Activated effector memory CD4-positive, alpha-beta T cell treated with Interleukin-2 at 50 U/mL for 16 hours (primary cell): ENCODE measurements at regions not wholly inside any gene's neighbourhood (a gene's known extent, or its start where the extent isn't known, plus 50 kb on each side); places are given as distances from the start of the nearest gene placed in this dataset.
"Not testable (repeated sequence)": the region's sequence is repeated elsewhere in the genome, so short reads cannot be mapped to it uniquely, and the experiment has no call there.

Experiments used
- DNase-seq: peaks from one replicate; pipeline ENCODE4 v3.0.0-alpha.2; 2020

DNA sequence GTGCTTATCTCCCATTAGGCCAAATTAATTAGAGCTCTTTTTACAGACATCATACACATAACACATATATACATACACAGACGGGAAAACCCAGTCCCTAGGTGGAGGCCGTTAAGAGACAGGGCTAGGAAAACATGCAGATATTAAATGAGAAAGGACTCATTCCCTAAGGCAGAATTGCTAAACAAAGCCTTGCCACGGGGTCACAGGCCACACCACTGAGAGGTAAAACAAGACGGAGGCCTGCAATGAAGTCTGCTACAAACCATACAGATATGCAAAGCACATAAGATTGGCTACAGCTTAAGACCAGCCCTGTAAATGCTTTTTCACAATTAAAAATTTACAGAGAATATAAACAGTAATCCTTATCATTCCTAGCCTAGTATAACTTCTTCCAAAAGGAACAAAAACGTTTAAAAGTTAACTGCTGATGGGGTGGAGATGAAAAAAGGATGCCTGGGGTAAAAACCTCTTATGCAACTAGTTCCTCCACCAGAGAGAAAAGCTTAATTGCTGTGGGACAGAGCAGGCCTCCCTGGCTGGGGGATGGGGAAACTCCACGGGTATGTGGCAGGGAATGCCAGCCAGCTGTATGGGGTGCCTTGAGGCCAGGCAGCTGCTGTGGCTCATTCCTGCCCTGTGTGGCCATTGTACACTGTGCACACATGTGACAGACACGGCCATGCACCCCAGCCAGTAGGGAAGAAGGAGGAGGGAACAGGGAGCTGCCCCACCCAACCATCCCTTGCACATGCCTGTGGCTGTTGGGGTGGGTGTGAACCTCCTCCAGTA is 481.4 kb upstream of the LMCD1 start:
- DNase-seq = no peak

- DNase-seq = no peak
Observed at GRCh38 chr3:8027954-8028353, 473.7 kb upstream of the LMCD1 start.

DNA sequence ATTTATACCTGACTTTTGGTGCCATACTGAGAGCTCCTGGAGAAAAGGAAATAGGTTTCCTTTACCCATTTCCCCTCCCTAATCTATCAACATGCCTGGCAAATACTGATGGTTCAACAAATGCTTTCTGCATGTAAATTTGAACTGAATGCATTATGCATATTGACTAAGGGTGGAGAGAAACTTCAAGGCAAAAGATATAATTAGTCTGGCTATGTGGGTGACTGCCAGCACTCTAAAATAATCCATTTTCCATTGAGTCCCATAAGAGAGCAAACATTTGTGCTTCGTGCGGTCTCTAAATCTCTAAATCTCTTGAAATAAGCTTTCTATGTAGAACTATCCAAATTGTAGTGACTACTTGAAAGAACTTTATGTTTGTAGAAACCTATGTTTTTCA is 451.3 kb upstream of the LMCD1 start:
- DNase-seq = no peak

DNA sequence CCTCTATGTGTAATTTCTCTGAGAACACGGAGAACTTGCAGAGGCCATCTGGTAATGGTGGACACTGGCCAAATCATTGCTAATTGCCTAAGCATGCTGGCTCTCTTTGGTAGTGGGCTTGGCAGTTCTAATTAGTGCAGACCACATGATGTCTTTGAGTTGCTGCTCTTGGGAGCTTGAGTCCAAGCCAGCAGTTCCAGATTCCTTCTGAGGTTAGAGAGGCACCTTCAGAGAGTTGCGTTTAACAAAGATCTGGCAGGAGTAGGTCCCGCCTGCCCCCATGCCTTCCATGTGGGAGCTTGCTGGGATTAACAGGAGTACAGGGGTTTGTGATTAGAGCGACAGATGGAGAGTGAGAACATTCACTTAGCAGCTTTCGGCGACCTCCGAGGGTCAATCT is 449.0 kb upstream of the LMCD1 start:
- DNase-seq = no peak

DNA sequence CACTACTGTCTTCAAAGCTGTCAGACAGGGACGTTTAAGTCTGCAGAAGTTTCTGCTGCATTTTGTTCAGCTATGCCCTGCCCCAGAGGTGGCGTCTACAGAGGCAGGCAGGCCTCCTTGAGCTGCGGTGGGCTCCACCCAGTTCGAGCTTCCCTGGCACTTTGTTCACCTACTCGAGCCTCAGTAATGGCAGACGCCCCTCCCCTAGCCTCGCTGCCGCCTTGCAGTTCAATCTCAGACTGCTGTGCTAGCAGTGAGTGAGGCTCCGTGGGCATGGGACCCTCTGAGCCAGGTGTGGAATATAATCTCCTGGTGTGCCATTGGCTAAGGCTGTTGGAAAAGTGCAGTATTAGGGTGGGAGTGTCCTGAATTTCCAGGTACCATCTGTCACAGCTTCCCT is 433.5 kb upstream of the LMCD1 start:
- not testable (repeated sequence) for DNase-seq

GRCh38 chr3:8069471-8069870 is 432.2 kb upstream of the LMCD1 start:
- no peak for DNase-seq

DNA sequence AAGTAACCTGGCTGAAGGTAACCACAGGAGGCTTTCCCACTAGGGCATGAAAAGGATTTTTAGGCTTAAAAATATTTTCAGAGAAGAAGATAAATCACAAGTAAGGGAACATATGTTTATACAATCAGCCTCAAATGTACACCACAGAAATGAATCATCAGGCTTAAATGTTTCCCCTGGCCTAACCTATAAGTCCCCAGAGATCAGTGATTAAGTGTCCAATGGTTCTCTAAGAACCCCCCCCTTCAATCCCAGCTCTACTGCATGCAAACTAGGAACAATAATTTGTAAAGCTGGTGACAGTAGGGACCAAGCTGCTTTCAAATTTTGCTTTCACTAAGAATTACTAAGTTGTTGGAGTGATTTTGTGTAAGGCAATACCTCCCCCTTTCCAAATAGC is 431.6 kb upstream of the LMCD1 start:
- DNase-seq = no peak

- not testable (repeated sequence) for DNase-seq
Observed at GRCh38 chr3:8074740-8075139, 426.9 kb upstream of the LMCD1 start.

DNA sequence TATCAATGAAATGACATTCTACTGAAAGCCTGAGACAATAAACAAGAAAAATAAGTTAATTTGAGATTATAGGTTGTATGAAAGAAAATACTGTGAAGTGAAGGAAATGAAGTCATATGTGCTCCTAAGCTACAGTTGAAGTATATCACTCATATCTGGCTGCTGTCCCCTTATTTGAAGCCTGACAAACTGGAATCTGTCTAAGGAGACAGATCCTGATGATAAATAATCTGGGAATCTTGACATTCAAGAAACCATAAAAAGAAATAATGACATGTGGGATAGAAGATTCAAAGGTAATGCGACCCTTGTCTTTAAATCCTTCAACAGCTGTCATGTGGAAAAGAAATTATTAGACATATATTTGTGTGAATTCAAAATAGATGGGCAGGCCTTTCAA is 424.5 kb upstream of the LMCD1 start:
- no peak for DNase-seq

GRCh38 chr3:8080464-8080863 is 421.2 kb upstream of the LMCD1 start:
- DNase-seq = no peak

DNA sequence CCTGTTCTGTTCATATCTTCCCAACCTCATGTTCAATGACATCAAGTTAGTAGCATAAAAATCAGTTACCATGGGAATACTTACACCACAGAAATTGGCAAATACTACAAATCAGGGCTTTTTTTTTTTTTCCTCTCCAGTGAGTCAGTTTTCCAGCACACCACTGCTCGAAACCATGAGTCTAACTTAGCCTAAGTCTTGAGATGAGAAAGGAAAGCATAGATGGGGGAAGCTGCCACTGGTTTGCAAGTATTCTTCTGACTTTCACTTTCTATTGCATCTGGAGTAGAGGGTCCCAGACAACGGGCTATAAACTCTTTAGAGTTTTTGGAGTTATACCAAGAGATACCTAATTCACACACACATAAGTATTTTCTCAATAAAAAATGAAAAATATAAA is 416.1 kb upstream of the LMCD1 start:
- DNase-seq = no peak

DNA sequence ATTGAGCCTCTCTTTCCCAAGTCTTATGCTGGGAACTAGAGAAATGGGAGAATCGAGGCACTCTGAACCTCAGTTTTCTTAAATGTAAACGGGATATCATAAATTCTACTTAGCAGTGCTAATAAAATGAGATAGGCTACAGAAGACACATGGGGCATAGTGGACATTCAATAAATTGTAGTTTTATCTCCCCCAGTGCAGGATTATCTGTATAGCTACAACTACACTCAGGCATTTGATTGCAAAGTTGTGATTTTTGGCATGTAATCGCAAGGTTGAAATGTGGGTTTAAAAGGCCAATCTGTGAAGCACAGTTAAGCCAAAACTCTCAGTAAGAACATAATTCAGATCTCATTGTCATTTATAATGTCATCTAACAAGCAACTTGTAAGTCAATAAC is 413.7 kb upstream of the LMCD1 start:
- DNase-seq = no peak

DNA sequence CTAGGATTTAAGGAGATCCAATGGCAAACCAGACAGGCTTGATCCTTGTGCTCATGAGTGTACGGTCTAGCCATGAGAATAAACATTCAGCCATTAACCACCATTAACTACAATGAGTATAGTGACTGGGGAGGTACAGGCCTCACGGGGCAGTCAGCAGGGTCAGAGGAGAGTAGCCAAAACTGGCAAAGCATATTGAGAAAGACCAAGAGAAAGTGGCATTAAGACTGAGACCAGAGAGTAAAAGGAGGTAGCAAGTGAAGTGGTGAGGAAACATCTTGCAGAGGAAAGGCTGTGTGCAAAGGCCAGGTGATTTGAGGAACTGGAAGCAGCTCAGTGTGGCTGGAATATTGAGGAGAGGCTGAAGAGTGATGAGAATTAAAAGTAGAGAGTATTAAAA is 407.2 kb upstream of the LMCD1 start:
- DNase-seq = no peak

DNA sequence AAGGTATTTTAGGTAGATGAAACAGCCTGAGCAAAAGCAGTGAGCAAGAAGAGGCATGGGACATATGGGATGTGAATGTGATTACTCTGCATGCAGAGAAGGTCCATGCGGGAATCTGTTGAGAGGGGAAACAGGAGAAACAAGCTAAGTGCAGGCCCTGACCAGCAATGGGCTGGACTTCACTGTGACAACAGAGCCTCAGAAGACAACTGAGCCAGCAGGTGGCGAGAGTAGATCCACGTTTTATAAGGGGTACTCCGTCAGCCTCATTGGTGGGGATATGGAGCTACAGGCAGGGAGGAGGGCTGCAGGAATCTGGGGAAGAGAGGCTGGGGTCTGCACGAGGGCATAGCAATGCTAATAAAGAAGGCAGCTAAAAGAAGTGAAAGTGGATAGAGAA is 405.9 kb upstream of the LMCD1 start:
- no peak for DNase-seq

- DNase-seq = no peak
Observed at GRCh38 chr3:8097690-8098089, 403.9 kb upstream of the LMCD1 start.

- DNase-seq = no peak
Observed at GRCh38 chr3:8103954-8104353, 397.7 kb upstream of the LMCD1 start.

- no peak for DNase-seq
Observed at GRCh38 chr3:8106921-8107320, 394.7 kb upstream of the LMCD1 start.

GRCh38 chr3:8110966-8111798 is 390.4 kb upstream of the LMCD1 start:
- peak; percentile 13 for DNase-seq

DNA sequence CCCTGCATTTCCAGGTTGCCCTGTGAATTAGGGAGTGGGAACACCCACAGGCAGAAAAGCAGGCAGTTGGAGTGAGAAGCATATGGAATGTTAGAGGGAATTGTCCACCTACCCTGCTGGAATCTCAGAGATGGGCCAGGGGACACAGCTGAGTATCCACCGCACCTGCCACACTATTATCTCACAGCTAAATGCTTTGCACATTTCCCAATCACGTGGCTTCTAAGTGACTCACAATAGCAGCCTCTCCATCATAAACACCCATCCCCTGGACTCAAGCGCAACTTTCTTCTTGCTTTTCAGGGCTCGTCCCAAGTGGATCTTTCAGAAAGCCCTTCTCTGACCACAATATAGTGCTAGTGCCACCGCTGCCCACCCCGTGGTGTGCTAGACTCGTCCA is 389.0 kb upstream of the LMCD1 start:
- DNase-seq = no peak

DNA sequence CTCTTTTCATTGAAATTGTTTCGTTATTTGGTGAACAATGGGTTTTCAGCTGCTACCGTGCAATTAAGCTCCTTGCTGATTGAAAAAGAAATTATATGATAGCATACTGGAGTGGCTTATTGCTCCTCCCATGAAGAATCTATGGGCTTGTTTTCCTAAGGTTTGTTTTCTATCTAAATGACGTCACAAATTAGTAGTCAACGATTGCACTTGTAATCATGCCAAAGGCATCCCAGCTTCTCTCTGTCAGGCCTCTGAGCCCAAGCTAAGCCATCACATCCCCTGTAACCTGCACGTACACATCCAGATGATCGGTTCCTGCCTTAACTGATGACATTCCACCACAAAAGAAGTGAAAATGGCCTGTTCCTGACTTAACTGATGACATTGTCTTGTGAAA is 388.0 kb upstream of the LMCD1 start:
- DNase-seq = no peak

- no peak for DNase-seq
Observed at GRCh38 chr3:8128686-8129085, 372.9 kb upstream of the LMCD1 start.

DNA sequence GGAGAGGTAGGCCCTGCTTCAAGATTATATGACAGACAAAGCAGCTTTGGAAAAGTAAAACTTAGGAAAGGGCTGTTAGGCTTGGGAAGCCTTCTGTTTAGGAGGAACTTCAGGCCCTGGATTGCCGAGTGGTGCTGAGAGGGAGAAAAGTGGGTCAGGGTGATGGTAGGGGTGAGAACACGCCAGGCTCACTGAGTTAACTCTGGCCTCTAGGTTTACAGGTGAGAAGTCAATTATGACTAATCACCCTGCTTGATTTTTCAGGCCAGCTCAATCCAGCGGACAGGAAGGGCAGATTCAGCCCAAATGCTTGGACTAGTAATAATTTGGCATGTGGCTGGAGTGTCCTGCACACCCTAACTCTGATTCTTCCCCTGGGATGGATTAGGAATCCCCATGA is 365.1 kb upstream of the LMCD1 start:
- DNase-seq = no peak

GRCh38 chr3:8143186-8143585 is 358.4 kb upstream of the LMCD1 start:
- no peak for DNase-seq

DNA sequence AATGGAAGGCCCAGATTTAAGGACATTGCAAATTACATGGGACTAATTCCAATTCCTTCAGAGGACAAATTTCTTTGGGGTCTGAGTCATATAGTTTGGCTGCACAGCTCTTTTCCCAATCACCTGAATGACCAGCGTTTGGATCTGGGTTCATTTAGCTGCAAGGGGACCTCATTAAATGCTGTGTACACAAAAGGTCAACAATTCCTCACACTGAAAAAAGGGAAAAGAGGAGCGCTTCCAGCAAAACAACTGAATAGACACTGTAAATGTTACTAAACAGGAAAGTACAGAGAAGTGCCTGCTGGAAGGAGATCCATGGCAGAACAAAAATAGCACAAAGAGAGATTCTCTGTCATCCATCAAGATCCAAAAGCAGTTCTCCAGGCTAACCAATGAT is 356.0 kb upstream of the LMCD1 start:
- no peak for DNase-seq

- no peak for DNase-seq
Observed at GRCh38 chr3:8147711-8148110, 353.9 kb upstream of the LMCD1 start.
